HCT116 (cell line): ENCODE measurements at regions not wholly inside any gene's neighbourhood (a gene's known extent, or its start where the extent isn't known, plus 50 kb on each side); places are given as distances from the start of the nearest gene placed in this dataset.

ENCODE experiments used
- ATAC-seq: fragments of 200-7000 bp; cut with Tn5 transposase; 2 replicates; pipeline ENCODE4 v1.9.1; 2020; ENCODE audit warnings: mild to moderate bottlenecking, moderate library complexity
- BruUV-seq: library from RNA; stranded (reverse); fragments of 400-500 nt; replicated peaks from 2 replicates; lab custom pipeline; 2021; lab: Mats Ljungman, UMichigan
- CTCF ChIA-PET: fragments of 300-600 bp; sonication (Branson Sonifier 250); formaldehyde crosslinking; loops from one replicate; lab custom pipeline; 2021; ENCODE audit warnings: antibody characterized with exemption; lab: Charles Lee
- POLR2A ChIA-PET: fragments of 300-600, 350-600 bp; sonication (Branson Sonifier 250); formaldehyde crosslinking; loops from one replicate; lab custom pipeline; 2021; ENCODE audit warnings: antibody characterized with exemption; lab: Charles Lee
- RAD21 ChIA-PET, 2 experiments: fragments of 300-600 bp; sonication (Branson Sonifier 250); formaldehyde crosslinking; loops; one replicate each; lab custom pipeline; 2023; ENCODE audit warnings: low total read pairs in 2 of 2; ENCODE audit not compliant: uncharacterized antibody in 2 of 2, unreplicated experiment in 2 of 2, low non-redundant PET in 1 of 2; lab: Charles Lee
- DNase-seq: peaks from one replicate; pipeline ENCODE4 v3.0.0-alpha.2; 2010; ENCODE audit warnings: low read depth, low spot score
- H2AFZ ChIP-seq: fragments of 200-600 bp; shearing (Covaris generic), sonication (generic); 2 replicates; pipeline ENCODE4 v1.6.1; 2017; ENCODE audit warnings: low read depth, mixed run types, mixed read lengths, antibody characterized with exemption, low read length; ENCODE audit not compliant: poor library complexity, severe bottlenecking
- H3K27ac ChIP-seq: 2 replicates; pipeline ENCODE4 v1.5.1; 2012; ENCODE audit warnings: low read depth, low read length
- H3K27me3 ChIP-seq: fragments of 200-600 bp; sonication (generic); 2 replicates; pipeline ENCODE4 v1.6.1; 2016; ENCODE audit warnings: mixed run types, low read length, mixed read lengths; ENCODE audit not compliant: insufficient read depth
- H3K36me3 ChIP-seq, 2 experiments: fragments of 200-500 bp in 1 of 2; fragments of 200-600 bp in 1 of 2; sonication (Bioruptor generic) in 1 of 2; sonication (generic) in 1 of 2; 2 replicates each; pipeline versions ENCODE4 v1.5.1 to v1.6.1; 2014 to 2016; ENCODE audit warnings: low read length in 2 of 2, inconsistent platforms in 1 of 2, mixed read lengths in 1 of 2, mixed run types in 1 of 2; ENCODE audit not compliant: insufficient read depth in 2 of 2, control insufficient read depth in 1 of 2
- H3K4me1 ChIP-seq, 2 experiments: fragments of 200-600 bp in 1 of 2; sonication (generic) in 1 of 2; 2 replicates each; pipeline versions ENCODE4 v1.5.1 to v1.6.1; 2012 to 2017; ENCODE audit warnings: low read length in 2 of 2, inconsistent platforms in 1 of 2, mild to moderate bottlenecking in 1 of 2, mixed read lengths in 1 of 2, mixed run types in 1 of 2, moderate library complexity in 1 of 2; ENCODE audit not compliant: insufficient read depth in 2 of 2, control insufficient read depth in 1 of 2
- H3K4me2 ChIP-seq: fragments of 200-600 bp; sonication (generic); 2 replicates; pipeline ENCODE4 v1.6.1; 2017; ENCODE audit warnings: mixed run types, low read length, mixed read lengths
- H3K4me3 ChIP-seq, 2 experiments: fragments of 200-600 bp in 1 of 2; sonication (generic) in 1 of 2; replicated peaks in 1 of 2; 2 replicates each; pipeline ENCODE4 v1.5.1; 2011 to 2016; ENCODE audit warnings: low read length in 2 of 2, control low read depth in 1 of 2, low read depth in 1 of 2, mild to moderate bottlenecking in 1 of 2, mixed read lengths in 1 of 2, mixed run types in 1 of 2
- H3K79me2 ChIP-seq: fragments of 200-600 bp; sonication (generic); 2 replicates; pipeline ENCODE4 v1.6.1; 2017; ENCODE audit warnings: mild to moderate bottlenecking, mixed run types, low read length, moderate library complexity, mixed read lengths; ENCODE audit not compliant: insufficient read depth
- H3K9ac ChIP-seq: fragments of 200-600 bp; sonication (generic); 2 replicates; pipeline ENCODE4 v1.6.1; 2016; ENCODE audit warnings: low read length, mixed read lengths
- H3K9me2 ChIP-seq: fragments of 200-600 bp; sonication (generic), shearing (Covaris generic); 2 replicates; pipeline ENCODE4 v1.6.1; 2017; ENCODE audit warnings: mixed run types, mild to moderate bottlenecking, moderate library complexity; ENCODE audit not compliant: insufficient read depth
- H3K9me3 ChIP-seq, 2 experiments: fragments of 200-500 bp in 1 of 2; fragments of 200-600 bp in 1 of 2; sonication (Bioruptor generic) in 1 of 2; sonication (generic) in 1 of 2; 2 replicates each; pipeline ENCODE4 v1.6.1; 2014 to 2017; ENCODE audit warnings: low read length in 2 of 2, mixed read lengths in 2 of 2, inconsistent platforms in 1 of 2, low read depth in 1 of 2, mild to moderate bottlenecking in 1 of 2, mixed run types in 1 of 2, moderate library complexity in 1 of 2; ENCODE audit not compliant: control insufficient read depth in 1 of 2, insufficient read depth in 1 of 2
- H4K20me1 ChIP-seq: fragments of 200-600 bp; sonication (generic), shearing (Covaris generic); 2 replicates; pipeline ENCODE4 v1.6.1; 2017; ENCODE audit warnings: mixed run types, mild to moderate bottlenecking, moderate library complexity; ENCODE audit not compliant: insufficient read depth
- CBX3 ChIP-seq: IDR thresholded peaks from 2 replicates; pipeline ENCODE4 v1.6.1; 2012; ENCODE audit warnings: low read depth
- CEBPB ChIP-seq: IDR thresholded peaks from 2 replicates; pipeline ENCODE4 v1.6.1; 2012; ENCODE audit warnings: low read depth
- CTCF ChIP-seq, 3 experiments: fragments of 200-600 bp in 1 of 3; sonication (generic) in 1 of 3; IDR thresholded peaks in 2 of 3; conservative IDR thresholded peaks in 1 of 3; 2 replicates each; pipeline ENCODE4 v1.5.1; 2012 to 2017; ENCODE audit warnings: low read depth in 2 of 3, low read length in 2 of 3, antibody characterized with exemption in 1 of 3, borderline replicate concordance in 1 of 3, control low read depth in 1 of 3, mild to moderate bottlenecking in 1 of 3, mixed read lengths in 1 of 3, mixed run types in 1 of 3, moderate library complexity in 1 of 3; ENCODE audit not compliant: insufficient read depth in 1 of 3
- EZH2 ChIP-seq: fragments of 200-600 bp; sonication (generic); IDR thresholded peaks from 2 replicates; pipeline ENCODE4 v1.6.1; 2017; ENCODE audit warnings: antibody characterized with exemption, mixed run types
- JUND ChIP-seq: IDR thresholded peaks from 2 replicates; pipeline ENCODE4 v1.6.1; 2012
- MAX ChIP-seq: IDR thresholded peaks from 2 replicates; pipeline ENCODE4 v1.6.1; 2012
- POLR2AphosphoS5 ChIP-seq: IDR thresholded peaks from 2 replicates; pipeline ENCODE4 v1.6.1; 2011; ENCODE audit warnings: mild to moderate bottlenecking, low read depth, low read length, moderate library complexity
- RAD21 ChIP-seq: IDR thresholded peaks from 2 replicates; pipeline ENCODE4 v1.6.1; 2012; ENCODE audit warnings: low read depth, mild to moderate bottlenecking
- SP1 ChIP-seq: IDR thresholded peaks from 2 replicates; pipeline ENCODE4 v1.6.1; 2012; ENCODE audit warnings: low read depth
- SRF ChIP-seq: IDR thresholded peaks from 2 replicates; pipeline ENCODE4 v1.6.1; 2012; ENCODE audit warnings: low read depth
- ZBTB33 ChIP-seq: IDR thresholded peaks from 2 replicates; pipeline ENCODE4 v1.6.1; 2011; ENCODE audit warnings: mild to moderate bottlenecking, low read length, moderate library complexity; ENCODE audit not compliant: insufficient replicate concordance; ENCODE audit errors: extremely low read depth
- ZNF274 ChIP-seq: fragments of 200-500 bp; sonication (Bioruptor generic); IDR thresholded peaks from 2 replicates; pipeline ENCODE4 v1.6.1; 2014; ENCODE audit warnings: mild to moderate bottlenecking, low read depth, low read length, inconsistent platforms
- intact Hi-C: fragments of 100-400 bp; cut with micrococcal nuclease; formaldehyde crosslinking; loops from 2 replicates; pipeline ENCODE4 v1.10.0; 2022

- DNase-seq (peak; percentile 8), ATAC-seq (no peak)
- peaks cover 0 to 19% of the 10 kb centered on the region in 2 experiments; a peak in 2 of 4 replicates for H3K9me3 ChIP-seq
- H3K79me2 ChIP-seq = no peaks in the 10 kb centered on the region
- H3K4me2 ChIP-seq = no peak overlapping the region
- no peaks in the 10 kb centered on the region for H3K4me1 ChIP-seq
- H3K27me3 ChIP-seq = no peaks in the 10 kb centered on the region
- H3K36me3 ChIP-seq = no peaks in the 10 kb centered on the region
- TF ChIP-seq EZH2 = no peak
- peak in 2 of 3 experiments; percentile 65 to 67; a peak in 4 of 6 replicates for TF ChIP-seq CTCF (IDR thresholded peaks at IDR 0.05 in 2 of 3, conservative IDR thresholded peaks at IDR 0.05 in 1 of 3; ENCODE audit: borderline replicate concordance in 1 of 3, insufficient read depth in 1 of 3, low read depth in 2 of 3, low read length in 2 of 3)
- TF ChIP-seq RAD21 = peak; percentile 41; the same call in 1 of the 2 replicates
- H3K27ac ChIP-seq = no peak overlapping the region
- no TSS peak for BruUV-seq
- no peaks in the 10 kb centered on the region for H3K9me2 ChIP-seq
- H3K4me3 ChIP-seq = no peak overlapping the region
- H2AFZ ChIP-seq = no peak overlapping the region
- ChIA-PET CTCF (no interaction called here), RAD21 (no interaction called here), POLR2A (no interaction called here)
- H3K9ac ChIP-seq = no peak overlapping the region
- no peaks in the 10 kb centered on the region for H4K20me1 ChIP-seq
- intact Hi-C loops = loop anchor here (1.0 kb wide), 1 partner anchor 1497 kb away; no protein-coding TSS in a partner anchor
Measured at GRCh38 chr4:43132010-43132582, 239.6 kb downstream of the GRXCR1 start.

GRCh38 chr4:43133566-43133965 lies 241.1 kb downstream of the GRXCR1 start:
- ChIA-PET RAD21 (no interaction called here), POLR2A (no interaction called here), CTCF (no interaction called here)
- Histone ChIP-seq H3K4me3 (no peak overlapping the region), H4K20me1 (no peaks in the 10 kb centered on the region), H3K27ac (no peak overlapping the region), H3K4me1 (no peaks in the 10 kb centered on the region), H2AFZ (no peak overlapping the region), H3K27me3 (no peaks in the 10 kb centered on the region), H3K4me2 (no peak overlapping the region), H3K9ac (no peak overlapping the region), H3K36me3 (no peaks in the 10 kb centered on the region), H3K79me2 (no peaks in the 10 kb centered on the region), H3K9me2 (no peaks in the 10 kb centered on the region), H3K9me3 (peaks cover 3 to 19% of the 10 kb centered on the region in 2 experiments; a peak in 3 of 4 replicates)
- DNase-seq (no peak), ATAC-seq (no peak)
- intact Hi-C loops = no loop called here
- BruUV-seq = no TSS peak
- TF ChIP-seq JUND (no peak), POLR2AphosphoS5 (no peak), EZH2 (no peak), ZNF274 (no peak), ZBTB33 (no peak), CEBPB (no peak), MAX (no peak), RAD21 (no peak), CBX3 (no peak), SP1 (no peak), CTCF (IDR thresholded peaks at IDR 0.05 in 2 of 3, conservative IDR thresholded peaks at IDR 0.05 in 1 of 3; ENCODE audit: borderline replicate concordance in 1 of 3, insufficient read depth in 1 of 3, low read depth in 2 of 3, low read length in 2 of 3) (no peak), SRF (no peak)
